ENCODE measurements at regions not wholly inside any gene's neighbourhood (a gene's known extent, or its start where the extent isn't known, plus 50 kb on each side); places are given as distances from the start of the nearest gene placed in this dataset.
A peak's percentile ranks its signal among the peaks of the same experiment; 100 is the strongest.

GRCh38 chr16:13448346-13448745, 471.6 kb upstream of the ERCC4 start:
- no peak overlapping the region for H3K4me3 ChIP-seq
- no peaks in the 10 kb centered on the region for H3K9me3 ChIP-seq
- H3K36me3 ChIP-seq, result no peaks in the 10 kb centered on the region
- no peak overlapping the region for H3K27ac ChIP-seq
- intact Hi-C loops (cut with DNase I), result no loop called here
- WGBS, 2 donors, result 40 to 79% methylated on average over 2 to 4 of the region's 4 CpGs
- DNase-seq, result no peak
- H3K4me1 ChIP-seq, result peaks cover 0 to 9% (median 3%) of the 10 kb centered on the region in 3 donors
- no peaks in the 10 kb centered on the region for H3K27me3 ChIP-seq
- TF ChIP-seq CTCF (IDR thresholded peaks at IDR 0.05), result no peak
- no peak for TF ChIP-seq POLR2A (IDR thresholded peaks at IDR 0.05)

GRCh38 chr16:13453325-13453724, 466.6 kb upstream of the ERCC4 start:
- H3K27me3 ChIP-seq, result no peaks in the 10 kb centered on the region
- intact Hi-C loops (cut with DNase I), result no loop called here
- H3K4me3 ChIP-seq, result no peak overlapping the region
- no peaks in the 10 kb centered on the region for H3K9me3 ChIP-seq
- no peak overlapping the region for H3K27ac ChIP-seq
- no peaks in the 10 kb centered on the region for H3K36me3 ChIP-seq
- no peak for TF ChIP-seq POLR2A (IDR thresholded peaks at IDR 0.05)
- no peak for TF ChIP-seq CTCF (IDR thresholded peaks at IDR 0.05)
- 10 to 13% methylated on average over 2 of the region's 2 CpGs for WGBS, 2 donors
- no peak for DNase-seq
- H3K4me1 ChIP-seq, result peaks cover 0 to 15% (median 3%) of the 10 kb centered on the region in 3 donors

- DNase-seq, result no peak
- WGBS, 2 donors, result 49 to 53% methylated on average over 10 of the region's 10 CpGs
- TF ChIP-seq POLR2A (IDR thresholded peaks at IDR 0.05) (no peak), CTCF (IDR thresholded peaks at IDR 0.05) (peak in 4 of 6 experiments; percentile 36 to 57 (median 46))
- intact Hi-C loops (cut with DNase I), result no loop called here
- no peak overlapping the region for H3K4me3 ChIP-seq
- H3K27ac ChIP-seq, result no peak overlapping the region
- H3K9me3 ChIP-seq, result no peaks in the 10 kb centered on the region
- H3K4me1 ChIP-seq, result peaks cover 0 to 15% (median 3%) of the 10 kb centered on the region in 3 donors
- H3K27me3 ChIP-seq, result no peaks in the 10 kb centered on the region
- no peaks in the 10 kb centered on the region for H3K36me3 ChIP-seq
These were observed 465.9 kb upstream of the ERCC4 start for GRCh38 chr16:13453938-13454553.

GRCh38 chr16:13463619-13464018, 456.3 kb upstream of the ERCC4 start:
- DNase-seq, result no peak
- H3K4me1 ChIP-seq, result peaks cover 0 to 8% (median 0%) of the 10 kb centered on the region in 3 donors
- no peak overlapping the region for H3K27ac ChIP-seq
- intact Hi-C loops (cut with DNase I), result no loop called here
- 42 to 49% methylated on average over 5 of the region's 5 CpGs for WGBS, 2 donors
- H3K27me3 ChIP-seq, result no peaks in the 10 kb centered on the region
- H3K4me3 ChIP-seq, result no peak overlapping the region
- no peaks in the 10 kb centered on the region for H3K9me3 ChIP-seq
- TF ChIP-seq CTCF (IDR thresholded peaks at IDR 0.05), result no peak
- no peak for TF ChIP-seq POLR2A (IDR thresholded peaks at IDR 0.05)
- no peaks in the 10 kb centered on the region for H3K36me3 ChIP-seq

GRCh38 chr16:13471036-13471435, 448.9 kb upstream of the ERCC4 start:
- no peak overlapping the region for H3K4me3 ChIP-seq
- 59 to 67% methylated on average over 4 of the region's 4 CpGs for WGBS, 2 donors
- no peak overlapping the region for H3K27ac ChIP-seq
- H3K4me1 ChIP-seq, result no peaks in the 10 kb centered on the region
- intact Hi-C loops (cut with DNase I), result no loop called here
- no peaks in the 10 kb centered on the region for H3K36me3 ChIP-seq
- H3K9me3 ChIP-seq, result no peaks in the 10 kb centered on the region
- TF ChIP-seq CTCF (IDR thresholded peaks at IDR 0.05) (no peak), POLR2A (IDR thresholded peaks at IDR 0.05) (no peak)
- no peak for DNase-seq
- no peaks in the 10 kb centered on the region for H3K27me3 ChIP-seq
